MM.1S (cell line): ENCODE measurements at regions not wholly inside any gene's neighbourhood (a gene's known extent, or its start where the extent isn't known, plus 50 kb on each side); places are given as distances from the start of the nearest gene placed in this dataset.

Experiments used
- DNase-seq: peaks from one replicate; pipeline ENCODE4 v3.0.0-alpha.2; 2015
- H2AFZ ChIP-seq: fragments of 300-600 bp; sonication (generic); 2 replicates; pipeline ENCODE4 v1.6.0; 2016; ENCODE audit warnings: antibody characterized with exemption, low read length
- H3F3A ChIP-seq: fragments of 300-600 bp; sonication (generic); 2 replicates; pipeline ENCODE4 v1.6.1; 2016; ENCODE audit warnings: mild to moderate bottlenecking, antibody characterized with exemption, low read length, moderate library complexity, mixed read lengths; ENCODE audit not compliant: insufficient read depth
- H3K27ac ChIP-seq: fragments of 300-600 bp; sonication (generic); 2 replicates; pipeline ENCODE4 v1.5.1; 2016; ENCODE audit warnings: mild to moderate bottlenecking, low read length
- H3K27me3 ChIP-seq: fragments of 300-600 bp; sonication (generic); replicated peaks from 2 replicates; pipeline ENCODE4 v1.6.0; 2016; ENCODE audit warnings: low read length; ENCODE audit not compliant: insufficient read depth
- H3K36me3 ChIP-seq: fragments of 300-600 bp; sonication (generic); replicated peaks from 2 replicates; pipeline ENCODE4 v1.6.1; 2016; ENCODE audit warnings: mild to moderate bottlenecking, low read length, mixed read lengths; ENCODE audit not compliant: insufficient read depth
- H3K4me1 ChIP-seq: fragments of 300-600 bp; sonication (generic); 2 replicates; pipeline ENCODE4 v1.6.1; 2016; ENCODE audit warnings: low read length, mixed read lengths
- H3K4me2 ChIP-seq: fragments of 300-600 bp; sonication (generic); 2 replicates; pipeline ENCODE4 v1.6.0; 2016; ENCODE audit warnings: low read depth, low read length
- H3K4me3 ChIP-seq: fragments of 300-600 bp; sonication (generic); 2 replicates; pipeline ENCODE4 v1.5.1; 2016; ENCODE audit warnings: low read length, mixed read lengths
- H3K79me2 ChIP-seq: fragments of 300-600 bp; sonication (generic); 2 replicates; pipeline ENCODE4 v1.6.1; 2016; ENCODE audit warnings: mixed run types, low read length, mixed read lengths
- H3K9ac ChIP-seq: fragments of 300-600 bp; sonication (generic); 2 replicates; pipeline ENCODE4 v1.6.1; 2016; ENCODE audit warnings: low read length, mixed read lengths
- H3K9me2 ChIP-seq: fragments of 300-600 bp; sonication (generic); replicated peaks from 2 replicates; pipeline ENCODE4 v1.6.1; 2016; ENCODE audit warnings: mild to moderate bottlenecking, low read length, mixed read lengths; ENCODE audit not compliant: insufficient read depth
- H3K9me3 ChIP-seq: fragments of 300-600 bp; sonication (generic); replicated peaks from 2 replicates; pipeline ENCODE4 v1.6.1; 2016; ENCODE audit warnings: mild to moderate bottlenecking, low read length, mixed read lengths; ENCODE audit not compliant: insufficient read depth
- H4K20me1 ChIP-seq: fragments of 300-600 bp; sonication (generic); 2 replicates; pipeline ENCODE4 v1.6.1; 2016; ENCODE audit warnings: mild to moderate bottlenecking, low read length, moderate library complexity, mixed read lengths; ENCODE audit not compliant: insufficient read depth
- EZH2 ChIP-seq: fragments of 300-600 bp; sonication (generic); optimal IDR thresholded peaks from 2 replicates; pipeline ENCODE3; 2017; ENCODE audit warnings: low read depth, mild to moderate bottlenecking, antibody characterized with exemption, low read length, mixed read lengths
- EZH2phosphoT487 ChIP-seq: fragments of 300-600 bp; sonication (generic); IDR thresholded peaks from 2 replicates; pipeline ENCODE4 v1.6.1; 2018; ENCODE audit warnings: antibody characterized with exemption, low read length
- TF ChIP-seq, protein P1 (sequence below): fragments of 300-600 bp; sonication (generic); IDR thresholded peaks from 2 replicates; pipeline ENCODE4 v1.5.1; 2016; ENCODE audit warnings: antibody characterized with exemption, low read length, mixed read lengths

- H3K79me2 ChIP-seq = no peaks in the 10 kb centered on the region
- no peaks in the 10 kb centered on the region for H3K27me3 ChIP-seq
- H3K9ac ChIP-seq = no peak overlapping the region
- no peaks in the 10 kb centered on the region for H3K9me2 ChIP-seq
- H3F3A ChIP-seq = no peaks in the 10 kb centered on the region
- no peaks in the 10 kb centered on the region for H4K20me1 ChIP-seq
- H3K4me1 ChIP-seq = no peaks in the 10 kb centered on the region; the same call in 1 of the 2 replicates
- no peak overlapping the region for H3K4me2 ChIP-seq
- no peak overlapping the region for H2AFZ ChIP-seq
- H3K9me3 ChIP-seq = no peaks in the 10 kb centered on the region
- TF ChIP-seq, protein P1, sequence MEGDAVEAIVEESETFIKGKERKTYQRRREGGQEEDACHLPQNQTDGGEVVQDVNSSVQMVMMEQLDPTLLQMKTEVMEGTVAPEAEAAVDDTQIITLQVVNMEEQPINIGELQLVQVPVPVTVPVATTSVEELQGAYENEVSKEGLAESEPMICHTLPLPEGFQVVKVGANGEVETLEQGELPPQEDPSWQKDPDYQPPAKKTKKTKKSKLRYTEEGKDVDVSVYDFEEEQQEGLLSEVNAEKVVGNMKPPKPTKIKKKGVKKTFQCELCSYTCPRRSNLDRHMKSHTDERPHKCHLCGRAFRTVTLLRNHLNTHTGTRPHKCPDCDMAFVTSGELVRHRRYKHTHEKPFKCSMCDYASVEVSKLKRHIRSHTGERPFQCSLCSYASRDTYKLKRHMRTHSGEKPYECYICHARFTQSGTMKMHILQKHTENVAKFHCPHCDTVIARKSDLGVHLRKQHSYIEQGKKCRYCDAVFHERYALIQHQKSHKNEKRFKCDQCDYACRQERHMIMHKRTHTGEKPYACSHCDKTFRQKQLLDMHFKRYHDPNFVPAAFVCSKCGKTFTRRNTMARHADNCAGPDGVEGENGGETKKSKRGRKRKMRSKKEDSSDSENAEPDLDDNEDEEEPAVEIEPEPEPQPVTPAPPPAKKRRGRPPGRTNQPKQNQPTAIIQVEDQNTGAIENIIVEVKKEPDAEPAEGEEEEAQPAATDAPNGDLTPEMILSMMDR = no peak
- no peak for TF ChIP-seq EZH2
- no peak overlapping the region for H3K4me3 ChIP-seq
- no peak for DNase-seq
- H3K36me3 ChIP-seq = no peaks in the 10 kb centered on the region
- no peak overlapping the region for H3K27ac ChIP-seq
Observed at GRCh38 chr4:79057772-79058171, 118.5 kb upstream of the PAQR3 start.

DNA sequence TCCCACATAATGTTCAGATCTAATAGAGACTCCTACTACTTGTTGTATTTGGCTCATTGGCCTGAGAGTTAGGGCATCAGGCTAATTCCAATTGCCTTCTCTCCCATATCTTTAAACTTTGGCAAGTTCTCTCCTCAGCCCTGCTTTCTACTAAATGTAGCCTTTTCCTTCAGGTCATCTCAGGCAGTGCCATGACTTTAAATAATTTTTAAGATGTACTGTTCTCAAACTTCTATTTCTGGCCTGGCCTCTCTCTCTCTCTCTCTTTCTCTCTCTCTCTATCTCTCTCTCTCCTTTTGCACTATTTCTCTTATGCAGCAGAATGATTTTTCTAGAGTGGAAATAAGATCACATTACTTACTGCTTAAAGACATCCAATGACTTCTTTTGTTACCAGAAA is 114.5 kb upstream of the PAQR3 start:
- Histone ChIP-seq H3K36me3 (no peaks in the 10 kb centered on the region), H4K20me1 (no peaks in the 10 kb centered on the region), H3K27me3 (no peaks in the 10 kb centered on the region), H3K27ac (no peak overlapping the region), H3K4me1 (no peaks in the 10 kb centered on the region), H3F3A (no peaks in the 10 kb centered on the region), H3K9me3 (no peaks in the 10 kb centered on the region), H3K4me2 (no peak overlapping the region), H3K9me2 (no peaks in the 10 kb centered on the region), H3K9ac (no peak overlapping the region), H3K4me3 (no peak overlapping the region), H2AFZ (no peak overlapping the region), H3K79me2 (no peaks in the 10 kb centered on the region)
- DNase-seq = no peak
- TF ChIP-seq, protein P1 = no peak
- TF ChIP-seq EZH2phosphoT487 (no peak), EZH2 (no peak)

GRCh38 chr4:79050541-79050880 is 111.3 kb upstream of the PAQR3 start:
- H3K4me2 ChIP-seq = no peak overlapping the region
- H3K36me3 ChIP-seq = no peaks in the 10 kb centered on the region
- no peak overlapping the region for H3K9ac ChIP-seq
- H3K27ac ChIP-seq = no peak overlapping the region
- H3K79me2 ChIP-seq = no peaks in the 10 kb centered on the region
- H3K4me3 ChIP-seq = no peak overlapping the region
- H3K4me1 ChIP-seq = no peaks in the 10 kb centered on the region
- no peaks in the 10 kb centered on the region for H3F3A ChIP-seq
- no peaks in the 10 kb centered on the region for H4K20me1 ChIP-seq
- no peak for DNase-seq
- no peaks in the 10 kb centered on the region for H3K9me2 ChIP-seq
- H2AFZ ChIP-seq = no peak overlapping the region
- TF ChIP-seq, protein P1 = no peak
- TF ChIP-seq EZH2phosphoT487 (no peak), EZH2 (no peak)
- no peaks in the 10 kb centered on the region for H3K9me3 ChIP-seq
- no peaks in the 10 kb centered on the region for H3K27me3 ChIP-seq
